Caco-2 (cell line): ENCODE measurements at regions not wholly inside any gene's neighbourhood (a gene's known extent, or its start where the extent isn't known, plus 50 kb on each side); places are given as distances from the start of the nearest gene placed in this dataset.

Experiments used
- BruUV-seq: library from RNA; stranded (reverse); fragments of 400-500 nt; replicated peaks from 2 replicates; lab custom pipeline; 2021; lab: Mats Ljungman, UMichigan
- CTCF ChIA-PET: fragments of 300-600 bp; sonication (Branson Sonifier 250); formaldehyde crosslinking; loops from one replicate; lab custom pipeline; 2022; ENCODE audit warnings: antibody characterized with exemption; lab: Charles Lee
- POLR2A ChIA-PET: fragments of 300-600 bp; sonication (Branson Sonifier 250); formaldehyde crosslinking; loops from one replicate; lab custom pipeline; 2022; ENCODE audit warnings: antibody characterized with exemption; lab: Charles Lee
- DNase-seq, 2 experiments: peaks; one replicate each; pipeline versions ENCODE4 v3.0.0 to v3.0.0-alpha.2; 2020 to 2022
- H3K27me3 ChIP-seq: replicated peaks from 2 replicates; pipeline ENCODE4 v1.6.0; 2011; ENCODE audit warnings: low read length; ENCODE audit not compliant: control insufficient read depth, insufficient read depth
- H3K36me3 ChIP-seq: 2 replicates; pipeline ENCODE4 v1.5.1; 2011; ENCODE audit warnings: low read length; ENCODE audit not compliant: control insufficient read depth, insufficient read depth
- H3K4me1 ChIP-seq: fragments of 250-450 bp; sonication (Bioruptor Pico); 2 replicates; pipeline ENCODE4 v1.5.1; 2020; ENCODE audit warnings: mild to moderate bottlenecking
- H3K4me3 ChIP-seq: 2 replicates; pipeline ENCODE4 v1.5.1; 2011; ENCODE audit warnings: low read depth, mild to moderate bottlenecking, control low read depth, low read length
- H3K9me3 ChIP-seq: fragments of 250-450 bp; sonication (Bioruptor Pico); 2 replicates; pipeline ENCODE4 v1.5.1; 2020; ENCODE audit warnings: mild to moderate bottlenecking, moderate library complexity
- H3K27ac Mint-ChIP-seq: one replicate; pipeline ENCODE4 v1.8.0; 2022; ENCODE audit warnings: mixed read lengths; ENCODE audit not compliant: unreplicated experiment
- H3K27me3 Mint-ChIP-seq: one replicate; pipeline ENCODE4 v1.8.0; 2022; ENCODE audit warnings: mixed read lengths; ENCODE audit not compliant: insufficient read depth, unreplicated experiment
- H3K36me3 Mint-ChIP-seq: one replicate; pipeline ENCODE4 v1.8.0; 2022; ENCODE audit warnings: mild to moderate bottlenecking, mixed read lengths; ENCODE audit not compliant: insufficient read depth, unreplicated experiment
- H3K4me1 Mint-ChIP-seq: one replicate; pipeline ENCODE4 v1.8.0; 2022; ENCODE audit warnings: low read depth, mixed read lengths; ENCODE audit not compliant: unreplicated experiment
- H3K4me3 Mint-ChIP-seq: one replicate; pipeline ENCODE4 v1.8.0; 2022; ENCODE audit warnings: mild to moderate bottlenecking, moderate library complexity, mixed read lengths; ENCODE audit not compliant: unreplicated experiment
- H3K9me3 Mint-ChIP-seq: one replicate; pipeline ENCODE4 v1.8.0; 2022; ENCODE audit warnings: mixed read lengths; ENCODE audit not compliant: unreplicated experiment
- CTCF ChIP-seq, 2 experiments: fragments of 200-600 bp in 1 of 2; IDR thresholded peaks; 1 replicate in 1 of 2; 2 replicates in 1 of 2; pipeline versions ENCODE4 v1.5.1 to v1.8.0; 2011 to 2022; ENCODE audit warnings: antibody characterized with exemption in 1 of 2, control low read depth in 1 of 2, inconsistent platforms in 1 of 2, low read depth in 1 of 2, low read length in 1 of 2, mild to moderate bottlenecking in 1 of 2, moderate library complexity in 1 of 2; ENCODE audit not compliant: insufficient read depth in 1 of 2, severe bottlenecking in 1 of 2, unreplicated experiment in 1 of 2
- intact Hi-C: fragments of 100-400 bp; cut with micrococcal nuclease; formaldehyde crosslinking; loops from one replicate; pipeline ENCODE4 v1.10.0; 2022; ENCODE audit not compliant: unreplicated experiment

GRCh38 chr19:28501976-28502375 is 711.0 kb downstream of the UQCRFS1 start:
- H3K4me3 Mint-ChIP-seq, result no peak overlapping the region
- no peaks in the 10 kb centered on the region for H3K36me3 Mint-ChIP-seq
- TF ChIP-seq CTCF (IDR thresholded peaks at IDR 0.05; ENCODE audit: insufficient read depth in 1 of 2, low read depth in 1 of 2, low read length in 1 of 2, severe bottlenecking in 1 of 2, unreplicated experiment in 1 of 2), result no peak
- H3K9me3 ChIP-seq, result no peaks in the 10 kb centered on the region
- H3K4me1 Mint-ChIP-seq, result no peaks in the 10 kb centered on the region
- H3K4me3 ChIP-seq, result no peak overlapping the region
- no peaks in the 10 kb centered on the region for H3K4me1 ChIP-seq
- H3K27me3 Mint-ChIP-seq, result peaks cover 3% of the 10 kb centered on the region
- H3K27me3 ChIP-seq, result no peaks in the 10 kb centered on the region
- H3K27ac Mint-ChIP-seq, result no peak overlapping the region
- CTCF ChIA-PET, result no interaction called here
- intact Hi-C loops, result no loop called here
- POLR2A ChIA-PET, result no interaction called here
- no peaks in the 10 kb centered on the region for H3K36me3 ChIP-seq
- no peaks in the 10 kb centered on the region for H3K9me3 Mint-ChIP-seq
- DNase-seq, result no peak
- no TSS peak for BruUV-seq

- Histone ChIP-seq H3K27me3 (no peaks in the 10 kb centered on the region), H3K4me3 (no peak overlapping the region), H3K36me3 (no peaks in the 10 kb centered on the region), H3K9me3 (no peaks in the 10 kb centered on the region), H3K4me1 (no peaks in the 10 kb centered on the region)
- TF ChIP-seq CTCF (IDR thresholded peaks at IDR 0.05; ENCODE audit: insufficient read depth in 1 of 2, low read depth in 1 of 2, low read length in 1 of 2, severe bottlenecking in 1 of 2, unreplicated experiment in 1 of 2), result no peak
- intact Hi-C loops, result no loop called here
- no peak overlapping the region for H3K4me3 Mint-ChIP-seq
- no peak overlapping the region for H3K27ac Mint-ChIP-seq
- no peaks in the 10 kb centered on the region for H3K36me3 Mint-ChIP-seq
- no peaks in the 10 kb centered on the region for H3K4me1 Mint-ChIP-seq
- no TSS peak for BruUV-seq
- H3K9me3 Mint-ChIP-seq, result no peaks in the 10 kb centered on the region
- ChIA-PET POLR2A (no interaction called here), CTCF (no interaction called here)
- H3K27me3 Mint-ChIP-seq, result peaks cover 3% of the 10 kb centered on the region
- no peak for DNase-seq
These were observed 711.8 kb downstream of the UQCRFS1 start for GRCh38 chr19:28500982-28501630.

GRCh38 chr19:28500296-28500695 is 712.7 kb downstream of the UQCRFS1 start:
- Histone ChIP-seq H3K36me3 (no peaks in the 10 kb centered on the region), H3K4me3 (no peak overlapping the region), H3K4me1 (no peaks in the 10 kb centered on the region), H3K9me3 (no peaks in the 10 kb centered on the region), H3K27me3 (no peaks in the 10 kb centered on the region)
- Mint-ChIP-seq H3K36me3 (no peaks in the 10 kb centered on the region), H3K27me3 (peaks cover 3% of the 10 kb centered on the region), H3K4me1 (no peaks in the 10 kb centered on the region), H3K4me3 (no peak overlapping the region), H3K27ac (no peak overlapping the region), H3K9me3 (no peaks in the 10 kb centered on the region)
- no peak for TF ChIP-seq CTCF (IDR thresholded peaks at IDR 0.05; ENCODE audit: insufficient read depth in 1 of 2, low read depth in 1 of 2, low read length in 1 of 2, severe bottlenecking in 1 of 2, unreplicated experiment in 1 of 2)
- no peak for DNase-seq
- CTCF ChIA-PET, result no interaction called here
- POLR2A ChIA-PET, result no interaction called here
- no TSS peak for BruUV-seq
- intact Hi-C loops, result no loop called here
